Activated T-helper 17 cell treated with anti-CD3 and anti-CD28 coated beads, Interleukin-2, amount 50 U/mL, for 72 hours (primary cell): ENCODE measurements at regions not wholly inside any gene's neighbourhood (a gene's known extent, or its start where the extent isn't known, plus 50 kb on each side); places are given as distances from the start of the nearest gene placed in this dataset.

Experiments used
- ATAC-seq: fragments of 150-1000 bp; cut with Tn5 transposase; replicated peaks from 2 replicates; pipeline ENCODE4 v1.10.0; 2021; ENCODE audit warnings: mild to moderate bottlenecking, moderate library complexity
- H3K27ac Mint-ChIP-seq: one replicate; pipeline ENCODE4 v1.8.0; 2022; ENCODE audit warnings: mixed read lengths
- H3K27me3 Mint-ChIP-seq: one replicate; pipeline ENCODE4 v1.8.0; 2022; ENCODE audit warnings: mixed read lengths
- H3K36me3 Mint-ChIP-seq: one replicate; pipeline ENCODE4 v1.8.0; 2022; ENCODE audit warnings: low read depth, mild to moderate bottlenecking, mixed read lengths
- H3K4me1 Mint-ChIP-seq: one replicate; pipeline ENCODE4 v1.8.0; 2022; ENCODE audit warnings: mixed read lengths
- H3K4me3 Mint-ChIP-seq: one replicate; pipeline ENCODE4 v1.8.0; 2022; ENCODE audit warnings: mild to moderate bottlenecking, mixed read lengths
- H3K9me3 Mint-ChIP-seq: one replicate; pipeline ENCODE4 v1.8.0; 2022; ENCODE audit warnings: mixed read lengths

DNA sequence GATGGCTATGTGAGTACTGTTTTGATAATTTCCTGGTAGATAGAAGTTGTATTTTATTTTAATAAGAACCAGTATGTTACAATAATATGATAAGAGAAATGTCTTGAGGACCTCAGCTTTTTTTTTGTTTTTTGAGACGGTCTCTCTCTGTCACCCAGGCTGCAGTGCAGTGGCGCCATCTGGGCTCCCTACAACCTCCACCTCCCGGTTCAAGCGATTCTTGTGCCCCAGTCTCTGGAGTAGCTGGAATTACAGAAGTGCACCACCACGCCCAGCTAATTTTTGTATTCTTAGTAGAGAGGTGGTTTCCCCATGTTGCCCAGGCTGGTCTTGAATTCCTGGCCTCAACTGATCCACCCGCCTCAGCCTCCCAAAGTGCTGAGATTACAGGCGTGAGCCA lies 968.1 kb upstream of the ADGRL4 start:
- Mint-ChIP-seq H3K4me1 (no peaks in the 10 kb centered on the region), H3K27me3 (no peaks in the 10 kb centered on the region), H3K9me3 (peaks cover 13% of the 10 kb centered on the region), H3K27ac (no peak overlapping the region), H3K36me3 (no peaks in the 10 kb centered on the region), H3K4me3 (no peak overlapping the region)
- ATAC-seq, result no peak

GRCh38 chr1:79969886-79970285 lies 963.4 kb upstream of the ADGRL4 start:
- ATAC-seq, result no peak
- H3K36me3 Mint-ChIP-seq, result no peaks in the 10 kb centered on the region
- no peak overlapping the region for H3K4me3 Mint-ChIP-seq
- H3K4me1 Mint-ChIP-seq, result no peaks in the 10 kb centered on the region
- H3K9me3 Mint-ChIP-seq, result peaks cover 7% of the 10 kb centered on the region
- no peaks in the 10 kb centered on the region for H3K27me3 Mint-ChIP-seq
- H3K27ac Mint-ChIP-seq, result no peak overlapping the region

- H3K36me3 Mint-ChIP-seq, result no peaks in the 10 kb centered on the region
- peaks cover 10% of the 10 kb centered on the region for H3K9me3 Mint-ChIP-seq
- H3K27ac Mint-ChIP-seq, result no peak overlapping the region
- H3K27me3 Mint-ChIP-seq, result no peaks in the 10 kb centered on the region
- no peaks in the 10 kb centered on the region for H3K4me1 Mint-ChIP-seq
- H3K4me3 Mint-ChIP-seq, result no peak overlapping the region
- ATAC-seq, result no peak
Observed at GRCh38 chr1:79966438-79966837, 959.9 kb upstream of the ADGRL4 start.

GRCh38 chr1:79959635-79960034 lies 953.1 kb upstream of the ADGRL4 start:
- Mint-ChIP-seq H3K4me1 (no peaks in the 10 kb centered on the region), H3K36me3 (no peaks in the 10 kb centered on the region), H3K4me3 (no peak overlapping the region), H3K9me3 (peaks cover 18% of the 10 kb centered on the region), H3K27ac (no peak overlapping the region), H3K27me3 (no peaks in the 10 kb centered on the region)
- no peak for ATAC-seq

GRCh38 chr1:79955966-79956365 lies 949.4 kb upstream of the ADGRL4 start:
- peaks cover 20% of the 10 kb centered on the region for H3K9me3 Mint-ChIP-seq
- H3K27ac Mint-ChIP-seq, result no peak overlapping the region
- H3K27me3 Mint-ChIP-seq, result no peaks in the 10 kb centered on the region
- no peak for ATAC-seq
- no peaks in the 10 kb centered on the region for H3K4me1 Mint-ChIP-seq
- H3K4me3 Mint-ChIP-seq, result no peak overlapping the region
- no peaks in the 10 kb centered on the region for H3K36me3 Mint-ChIP-seq

DNA sequence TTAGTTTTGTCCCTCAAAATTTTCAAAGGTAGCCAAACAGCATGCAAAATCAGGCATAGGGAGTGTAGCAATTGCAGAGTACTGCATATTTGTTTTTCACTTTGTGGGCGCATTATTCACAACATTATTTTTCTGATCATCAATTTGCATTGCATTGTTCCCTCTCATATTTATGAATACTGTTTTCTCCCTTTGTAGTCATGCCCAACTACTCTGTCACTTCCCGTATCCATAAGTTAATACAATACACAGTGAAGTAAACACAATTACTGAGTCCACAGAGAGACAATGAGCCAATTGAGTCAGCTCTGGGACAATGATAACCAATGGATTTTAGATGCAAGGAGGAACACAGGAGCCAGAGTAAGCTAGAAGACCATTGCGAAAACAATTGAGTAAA lies 944.0 kb upstream of the ADGRL4 start:
- Mint-ChIP-seq H3K27me3 (no peaks in the 10 kb centered on the region), H3K36me3 (no peaks in the 10 kb centered on the region), H3K4me3 (no peak overlapping the region), H3K27ac (no peak overlapping the region), H3K9me3 (peaks cover 9% of the 10 kb centered on the region), H3K4me1 (no peaks in the 10 kb centered on the region)
- ATAC-seq, result no peak

GRCh38 chr1:79945391-79945790 lies 938.9 kb upstream of the ADGRL4 start:
- no peak overlapping the region for H3K4me3 Mint-ChIP-seq
- no peak for ATAC-seq
- H3K9me3 Mint-ChIP-seq, result no peaks in the 10 kb centered on the region
- no peak overlapping the region for H3K27ac Mint-ChIP-seq
- H3K27me3 Mint-ChIP-seq, result no peaks in the 10 kb centered on the region
- no peaks in the 10 kb centered on the region for H3K4me1 Mint-ChIP-seq
- no peaks in the 10 kb centered on the region for H3K36me3 Mint-ChIP-seq

DNA sequence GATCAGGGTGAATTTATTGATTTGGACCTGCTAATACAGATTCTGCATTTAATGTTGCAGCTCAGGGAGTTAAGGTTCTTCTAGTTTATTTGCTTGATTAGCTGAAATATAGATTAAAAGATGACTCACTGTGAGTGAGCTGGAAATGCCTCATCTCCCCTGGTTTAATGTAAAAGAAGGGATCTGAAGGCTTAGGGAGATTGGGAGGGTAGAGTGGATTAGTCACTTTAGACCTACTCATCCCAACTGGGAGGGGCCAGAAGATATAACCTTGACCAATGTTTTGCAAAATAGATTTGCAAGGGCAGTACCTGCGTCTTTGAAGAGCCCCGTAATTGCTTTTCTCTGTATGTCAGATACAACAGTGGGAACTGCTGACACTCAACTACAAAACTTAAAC lies 922.8 kb upstream of the ADGRL4 start:
- H3K36me3 Mint-ChIP-seq, result no peaks in the 10 kb centered on the region

DNA sequence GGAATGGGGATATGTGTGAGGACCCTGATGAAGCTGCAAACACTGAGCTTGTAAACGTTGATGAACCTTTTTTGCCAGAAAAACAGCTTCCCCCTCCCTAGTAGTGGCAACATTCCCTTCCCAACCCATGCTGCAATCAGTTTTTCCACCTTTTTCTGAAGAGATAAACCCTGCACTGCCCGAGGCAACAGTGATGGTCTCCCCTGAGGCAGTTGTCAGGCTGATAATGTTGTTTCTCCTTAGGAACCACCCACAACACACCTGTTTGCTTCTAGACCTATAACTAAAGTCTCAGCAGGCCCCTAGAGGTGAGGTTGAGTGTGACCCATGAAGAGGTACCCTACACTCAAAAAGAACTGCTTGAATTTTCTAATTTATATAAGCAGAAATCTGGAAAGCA lies 922.4 kb upstream of the ADGRL4 start:
- no peak for ATAC-seq
- Mint-ChIP-seq H3K27me3 (no peaks in the 10 kb centered on the region), H3K36me3 (no peaks in the 10 kb centered on the region), H3K9me3 (peaks cover 12% of the 10 kb centered on the region), H3K27ac (no peak overlapping the region), H3K4me1 (no peaks in the 10 kb centered on the region), H3K4me3 (no peak overlapping the region)

More for the DNA sequence above, 922.8 kb upstream of the ADGRL4 start:
- Mint-ChIP-seq H3K27me3 (no peaks in the 10 kb centered on the region), H3K9me3 (peaks cover 12% of the 10 kb centered on the region), H3K4me3 (no peak overlapping the region), H3K27ac (no peak overlapping the region), H3K4me1 (no peaks in the 10 kb centered on the region)
- no peak for ATAC-seq

DNA sequence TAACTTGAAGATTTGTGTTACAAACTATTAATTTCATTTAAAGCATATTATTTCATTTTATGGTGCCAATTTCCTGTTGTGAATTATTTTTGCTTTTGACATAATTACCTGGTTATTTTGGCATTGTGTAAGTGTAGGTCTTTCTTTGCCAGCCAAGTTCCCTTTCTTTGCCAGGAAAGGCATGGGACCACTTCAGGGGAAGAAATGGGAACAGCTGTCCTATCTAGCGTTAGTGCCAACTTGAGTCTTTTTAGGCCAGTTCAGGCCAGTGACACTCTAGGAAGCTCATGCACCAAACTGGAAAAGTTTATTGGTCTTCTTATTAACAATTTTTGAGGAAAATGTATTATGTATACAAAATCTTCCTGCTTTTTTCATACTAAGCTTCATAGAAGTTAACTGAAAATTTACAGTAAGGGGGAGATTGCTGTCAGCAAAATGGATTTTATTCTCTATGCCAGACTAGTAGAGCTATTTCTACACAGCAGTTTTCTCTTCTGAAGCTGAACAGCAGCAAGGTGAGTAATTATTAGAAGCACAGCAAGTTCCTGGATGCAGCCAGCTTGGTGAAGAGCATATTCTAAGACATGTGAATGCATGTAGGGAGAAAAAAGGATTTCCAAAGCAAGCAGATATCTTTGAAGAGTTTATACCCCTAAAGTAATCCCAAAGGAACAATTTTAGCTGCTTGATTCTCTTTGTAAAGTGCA lies 914.6 kb upstream of the ADGRL4 start:
- Mint-ChIP-seq H3K27ac (no peak overlapping the region), H3K9me3 (peaks cover 16% of the 10 kb centered on the region), H3K27me3 (no peaks in the 10 kb centered on the region), H3K4me1 (no peaks in the 10 kb centered on the region), H3K4me3 (no peak overlapping the region), H3K36me3 (no peaks in the 10 kb centered on the region)
- ATAC-seq, result no peak

DNA sequence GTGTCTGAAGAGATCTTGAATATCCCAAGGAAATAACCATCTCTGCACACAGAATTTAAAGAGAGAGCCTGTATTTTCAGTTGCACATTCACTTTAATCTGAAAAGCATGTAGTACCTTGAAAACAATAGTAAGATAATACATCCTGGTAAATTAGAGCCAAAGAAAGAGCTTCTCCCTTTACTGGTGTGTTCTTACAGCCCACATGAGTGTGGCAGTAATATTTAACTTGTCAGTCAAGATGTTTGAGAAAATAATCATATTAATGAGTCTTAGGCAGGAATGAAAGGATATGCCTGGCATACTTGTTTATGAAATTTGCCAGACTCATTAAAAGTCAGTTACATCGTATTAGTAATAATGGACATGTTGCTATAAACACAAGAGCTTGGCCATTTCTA lies 908.4 kb upstream of the ADGRL4 start:
- Mint-ChIP-seq H3K27ac (no peak overlapping the region), H3K36me3 (no peaks in the 10 kb centered on the region), H3K4me3 (no peak overlapping the region), H3K27me3 (no peaks in the 10 kb centered on the region), H3K4me1 (no peaks in the 10 kb centered on the region), H3K9me3 (peaks cover 11% of the 10 kb centered on the region)
- no peak for ATAC-seq

GRCh38 chr1:79912813-79913212 lies 906.3 kb upstream of the ADGRL4 start:
- no peak overlapping the region for H3K4me3 Mint-ChIP-seq
- no peak overlapping the region for H3K27ac Mint-ChIP-seq
- ATAC-seq, result no peak
- H3K9me3 Mint-ChIP-seq, result peaks cover 11% of the 10 kb centered on the region
- no peaks in the 10 kb centered on the region for H3K4me1 Mint-ChIP-seq
- H3K27me3 Mint-ChIP-seq, result no peaks in the 10 kb centered on the region
- no peaks in the 10 kb centered on the region for H3K36me3 Mint-ChIP-seq

DNA sequence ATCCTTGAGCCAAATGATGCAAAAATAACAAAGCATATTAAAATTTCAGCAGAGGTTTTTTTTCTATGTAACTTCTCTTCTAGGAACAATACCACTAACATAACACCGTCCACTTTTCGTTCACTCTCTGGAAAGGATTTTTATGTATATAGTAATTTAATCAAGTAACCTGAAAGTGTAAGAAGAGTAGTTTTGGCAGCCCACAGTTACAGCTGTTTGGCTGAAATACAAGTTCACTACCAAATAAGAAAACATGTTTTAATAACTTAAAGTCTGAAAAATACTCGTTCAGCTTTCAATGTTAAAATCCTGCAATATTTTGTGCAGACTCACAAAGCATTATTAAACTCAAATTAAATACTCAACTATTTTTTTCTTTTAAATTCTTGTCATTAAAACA lies 896.8 kb upstream of the ADGRL4 start:
- no peaks in the 10 kb centered on the region for H3K36me3 Mint-ChIP-seq
- no peaks in the 10 kb centered on the region for H3K27me3 Mint-ChIP-seq
- no peak for ATAC-seq
- H3K4me1 Mint-ChIP-seq, result no peaks in the 10 kb centered on the region
- H3K9me3 Mint-ChIP-seq, result peaks cover 13% of the 10 kb centered on the region
- H3K27ac Mint-ChIP-seq, result no peak overlapping the region
- no peak overlapping the region for H3K4me3 Mint-ChIP-seq

GRCh38 chr1:79902418-79902817 lies 895.9 kb upstream of the ADGRL4 start:
- no peaks in the 10 kb centered on the region for H3K27me3 Mint-ChIP-seq
- no peaks in the 10 kb centered on the region for H3K36me3 Mint-ChIP-seq
- no peak for ATAC-seq
- H3K9me3 Mint-ChIP-seq, result peaks cover 13% of the 10 kb centered on the region
- no peak overlapping the region for H3K27ac Mint-ChIP-seq
- H3K4me1 Mint-ChIP-seq, result no peaks in the 10 kb centered on the region
- no peak overlapping the region for H3K4me3 Mint-ChIP-seq

DNA sequence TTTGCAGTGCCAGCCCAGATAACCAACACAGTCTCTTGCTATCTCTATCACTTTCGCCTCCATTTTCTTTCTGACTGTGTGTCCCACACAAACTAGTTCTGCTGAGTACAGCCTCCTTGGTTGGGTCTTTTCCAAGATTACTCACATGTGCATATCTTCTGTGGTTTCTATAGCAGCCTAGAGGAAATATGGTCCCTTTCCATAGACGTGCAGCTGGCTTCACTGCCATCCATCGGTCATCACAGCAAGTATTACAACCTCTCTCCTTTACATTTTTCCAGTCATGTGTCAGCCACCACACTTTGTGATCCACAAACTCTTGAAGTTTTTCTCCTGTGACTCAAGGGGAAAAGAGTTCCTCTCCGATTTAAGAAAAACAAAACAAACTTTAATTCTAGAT lies 893.4 kb upstream of the ADGRL4 start:
- Mint-ChIP-seq H3K9me3 (peaks cover 13% of the 10 kb centered on the region), H3K4me1 (no peaks in the 10 kb centered on the region), H3K36me3 (no peaks in the 10 kb centered on the region), H3K27ac (no peak overlapping the region), H3K4me3 (no peak overlapping the region), H3K27me3 (no peaks in the 10 kb centered on the region)
- ATAC-seq, result no peak

GRCh38 chr1:79896140-79896539 lies 889.6 kb upstream of the ADGRL4 start:
- Mint-ChIP-seq H3K4me1 (no peaks in the 10 kb centered on the region), H3K4me3 (no peak overlapping the region), H3K9me3 (peaks cover 17% of the 10 kb centered on the region), H3K36me3 (no peaks in the 10 kb centered on the region), H3K27me3 (no peaks in the 10 kb centered on the region), H3K27ac (no peak overlapping the region)
- no peak for ATAC-seq
